Hematopoietic multipotent progenitor cell treated with erythropoietin and hydrocortisone succinate and interleukin-3 and kit ligand, for 17 days (in vitro differentiated cells): ENCODE measurements at regions not wholly inside any gene's neighbourhood (a gene's known extent, or its start where the extent isn't known, plus 50 kb on each side); places are given as distances from the start of the nearest gene placed in this dataset.

ENCODE experiments used
- DNase-seq: peaks from one replicate; pipeline ENCODE4 v3.0.0-alpha.2; 2015; ENCODE audit warnings: low spot score

DNA sequence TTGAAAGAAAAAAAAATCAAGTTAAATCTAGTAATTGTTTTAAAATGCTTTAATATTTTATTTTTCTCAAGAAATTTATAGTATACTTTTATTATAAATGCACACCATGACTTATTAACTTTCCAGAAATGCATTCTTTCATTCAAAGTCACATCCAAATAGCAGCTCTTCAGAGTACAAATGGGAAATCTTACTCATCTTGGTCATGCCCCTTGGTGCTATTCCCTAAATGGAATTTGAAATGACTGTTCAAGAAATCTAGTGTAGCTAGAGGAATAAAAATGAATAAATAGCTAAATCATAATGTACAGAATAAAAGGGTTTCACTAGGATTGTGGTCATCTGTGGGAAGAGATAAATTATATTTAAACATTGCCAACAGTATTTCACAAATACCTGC lies 1139.7 kb downstream of the PCDH18 start:
- DNase-seq = no peak

DNA sequence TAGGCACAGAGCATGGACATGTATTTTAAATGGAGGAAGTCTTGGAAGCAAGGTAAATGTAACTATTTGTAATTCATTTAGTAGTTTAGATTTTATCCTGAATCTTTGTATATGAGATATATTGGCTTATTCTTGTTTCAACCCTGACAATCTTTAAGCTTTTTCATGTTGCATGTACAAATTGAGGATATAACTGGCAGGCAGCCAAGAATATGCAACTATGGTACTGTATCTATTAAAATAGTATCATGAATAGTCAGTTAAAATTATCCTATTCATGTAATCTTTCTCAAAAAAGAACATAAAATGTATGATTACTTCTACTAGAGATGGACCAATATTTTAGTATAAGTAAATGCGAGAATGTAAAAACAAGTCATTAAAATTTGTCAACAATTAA lies 1141.5 kb downstream of the PCDH18 start:
- DNase-seq = no peak

DNA sequence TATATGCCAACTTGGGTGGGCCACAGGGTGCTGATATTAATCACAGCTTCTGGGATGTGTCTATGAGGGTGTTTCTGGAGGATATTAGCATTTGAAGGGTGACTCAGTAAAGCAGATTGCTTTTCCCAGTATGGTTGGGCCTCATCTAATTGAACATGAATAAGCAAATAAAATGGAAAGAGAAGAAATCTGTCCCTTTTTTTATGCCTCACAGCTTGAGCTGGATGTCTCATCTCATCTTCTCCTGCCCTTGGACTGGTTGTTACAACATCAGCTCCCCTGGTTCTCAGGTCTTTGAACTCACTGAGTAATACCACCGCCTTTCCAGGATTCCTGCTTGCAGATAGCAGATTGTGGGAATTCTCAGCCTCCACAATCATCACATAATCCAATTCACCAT lies 1149.2 kb downstream of the PCDH18 start:
- DNase-seq = no peak

DNA sequence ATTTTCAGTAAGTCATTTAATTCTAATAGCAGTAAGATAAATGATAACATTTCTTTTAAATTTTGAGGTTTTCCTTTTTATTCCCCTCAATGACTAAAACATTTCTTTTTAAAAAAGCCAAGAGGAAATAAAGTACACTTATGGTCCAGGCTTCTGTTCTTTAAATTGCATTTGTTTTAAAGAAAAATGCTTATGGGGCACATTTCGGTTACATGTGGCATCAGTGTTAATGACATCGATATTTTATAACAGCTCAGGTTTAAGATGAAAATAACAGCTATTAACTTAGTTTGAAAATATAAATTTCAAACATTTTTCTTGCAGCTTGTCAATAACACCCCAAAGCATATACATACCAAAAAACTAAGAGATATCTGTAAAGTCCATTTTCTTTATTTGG lies 1161.1 kb downstream of the PCDH18 start:
- no peak for DNase-seq

DNA sequence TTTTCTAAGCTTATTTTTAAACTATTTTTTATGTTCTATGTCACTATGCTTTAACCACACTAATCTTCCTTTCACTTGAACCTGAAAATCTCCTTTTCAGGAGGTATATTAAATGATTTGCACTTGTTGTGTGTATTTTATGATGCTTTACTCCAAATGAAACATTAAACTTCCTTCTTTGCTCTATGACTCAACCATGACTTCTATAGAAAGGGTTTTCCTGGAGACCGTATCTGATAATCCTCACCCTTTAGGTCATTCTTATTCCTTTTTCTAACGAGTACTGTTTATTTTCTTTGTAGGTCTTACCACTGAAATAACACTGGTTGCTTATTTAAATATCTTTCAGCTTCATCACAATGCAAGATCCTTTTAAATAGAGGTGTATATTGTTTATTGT lies 1163.2 kb downstream of the PCDH18 start:
- no peak for DNase-seq

DNA sequence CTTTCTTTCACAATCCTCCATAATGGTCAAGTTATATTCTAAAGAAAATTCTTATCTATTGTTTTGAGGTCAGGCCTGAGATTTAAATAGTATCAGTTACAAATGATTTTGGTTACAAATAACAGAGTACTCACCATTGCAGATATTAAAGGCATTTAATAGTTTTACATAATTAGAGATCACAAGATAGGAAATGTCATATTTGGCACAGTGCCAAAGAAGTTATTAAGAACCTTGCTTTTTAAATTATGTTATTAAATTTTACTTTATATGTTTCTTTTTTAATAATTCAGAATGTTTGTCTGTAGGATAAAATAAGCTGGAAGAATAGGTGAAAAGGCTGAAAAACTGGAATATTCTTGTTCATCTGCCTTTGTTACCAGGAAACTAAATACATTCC lies 1174.7 kb downstream of the PCDH18 start:
- DNase-seq = no peak

DNA sequence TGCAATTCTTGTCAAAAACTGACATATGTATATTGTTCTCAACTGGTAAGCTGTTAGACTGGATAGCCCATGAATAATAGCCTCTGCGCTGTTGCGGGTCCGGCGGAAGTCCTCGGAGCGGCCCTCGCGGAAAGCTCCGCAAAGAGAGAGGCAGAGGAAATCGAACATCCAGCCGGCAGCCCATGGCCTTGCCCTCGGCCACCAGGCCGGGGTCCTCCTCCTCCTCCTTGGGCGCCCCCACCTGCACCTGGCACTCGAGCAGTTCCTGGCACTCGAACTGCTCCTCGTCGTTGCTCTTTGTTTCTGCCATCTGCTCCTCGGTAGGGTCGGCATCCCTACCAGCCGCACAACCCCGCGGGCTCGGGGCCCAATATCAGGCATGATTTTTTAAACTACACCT lies 1176.3 kb downstream of the PCDH18 start:
- DNase-seq = no peak

DNA sequence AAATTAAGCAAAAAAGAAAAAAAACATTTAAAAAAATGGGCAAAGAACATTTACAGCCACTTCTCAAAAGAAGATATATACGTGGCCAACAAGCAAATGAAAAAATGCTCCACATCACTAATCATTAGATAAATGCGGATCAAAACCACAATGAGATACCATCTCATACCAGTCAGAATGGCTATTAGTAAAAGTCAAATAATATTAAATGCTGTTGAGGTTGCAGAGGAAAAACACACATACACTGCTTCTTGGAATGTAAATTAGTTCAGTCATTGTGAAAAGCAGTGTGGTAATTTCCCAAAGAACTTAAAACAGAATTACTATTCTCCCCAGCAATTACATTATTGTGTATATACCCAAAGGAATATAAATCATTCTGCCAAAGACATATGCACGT lies 1189.0 kb downstream of the PCDH18 start:
- no peak for DNase-seq

DNA sequence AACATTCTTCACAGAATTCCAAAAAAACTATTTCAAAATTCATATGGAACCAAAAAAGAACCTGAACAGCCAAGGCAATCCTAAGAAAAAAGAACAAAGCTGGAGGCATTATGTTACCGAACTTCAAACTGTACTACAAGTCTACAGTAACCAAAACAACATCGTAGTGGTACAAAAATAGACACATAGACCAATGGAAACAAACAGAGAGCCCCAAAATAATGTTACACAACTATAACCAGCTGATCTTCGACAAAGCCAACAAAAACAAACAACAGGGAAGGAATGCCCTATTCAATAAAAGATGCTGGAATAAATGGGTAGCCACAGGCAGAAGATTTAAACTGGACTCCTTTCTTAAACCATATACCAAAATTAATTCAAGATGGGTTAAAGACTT lies 1189.6 kb downstream of the PCDH18 start:
- no peak for DNase-seq

DNA sequence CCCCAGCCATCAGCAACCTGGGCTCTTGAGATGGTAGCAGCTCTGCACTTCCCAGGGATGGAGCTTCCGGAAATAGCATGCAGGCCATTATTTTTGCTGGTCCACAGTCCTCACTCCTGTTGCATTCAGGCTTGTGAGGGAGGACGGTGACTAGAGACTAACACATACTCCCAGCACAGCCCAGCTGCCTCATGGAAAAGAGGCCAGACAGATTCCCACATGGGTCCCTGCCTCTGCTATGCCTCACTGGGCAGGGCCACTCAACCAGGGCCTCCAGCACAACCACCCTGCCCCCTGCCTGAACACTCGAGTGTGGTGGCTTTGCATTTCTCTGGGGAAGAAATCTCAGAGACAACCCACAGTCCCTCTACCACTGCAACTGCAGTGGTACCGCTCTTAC lies 1195.1 kb downstream of the PCDH18 start:
- DNase-seq = no peak

DNA sequence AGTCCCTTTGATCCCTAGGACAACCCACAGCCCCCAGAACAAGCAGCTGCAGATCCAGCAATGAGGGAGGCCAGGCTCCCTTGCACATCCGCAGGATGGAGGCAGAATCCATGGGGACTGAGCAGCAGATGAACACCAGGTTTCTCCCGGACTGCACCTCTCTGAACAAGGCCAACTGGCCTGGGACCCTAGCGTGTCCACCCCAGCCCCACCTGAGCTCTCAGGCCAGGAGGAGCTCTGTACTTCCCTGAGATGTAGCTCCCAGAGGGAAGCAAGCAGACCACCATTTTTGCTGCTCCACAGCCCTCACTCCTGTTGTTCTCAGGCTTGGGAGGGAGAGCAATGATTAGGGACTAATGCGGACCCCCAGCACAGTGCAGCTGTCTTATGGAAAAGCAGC lies 1195.8 kb downstream of the PCDH18 start:
- DNase-seq = no peak

DNA sequence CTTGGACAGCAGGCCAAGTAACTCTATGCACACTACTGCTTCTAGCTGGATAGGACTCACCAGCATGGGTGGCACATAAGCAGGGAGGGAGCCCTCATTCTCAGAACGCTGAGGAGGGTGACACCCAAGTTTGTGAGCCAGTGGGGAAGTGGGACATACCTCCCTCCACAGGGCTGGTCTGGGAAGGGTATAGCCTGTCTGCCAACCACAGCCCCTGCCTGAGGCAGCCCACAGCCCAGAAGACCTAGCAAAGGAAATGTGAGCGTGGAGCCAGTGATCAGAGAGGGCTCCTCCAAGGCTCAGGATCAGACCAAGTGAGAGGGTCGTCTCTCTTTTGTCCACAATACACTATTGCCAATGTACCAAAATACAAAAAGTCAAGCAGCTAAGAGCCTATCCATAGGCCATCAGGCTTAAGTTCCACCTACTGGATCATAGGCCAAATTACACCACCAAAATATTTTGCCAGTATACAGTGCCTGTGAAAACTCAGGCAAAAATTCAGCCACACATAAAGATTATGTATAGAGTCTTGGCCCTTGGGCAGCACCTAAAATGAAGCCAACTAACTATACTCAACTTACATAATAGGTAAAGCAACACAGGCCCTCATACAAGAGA lies 1203.1 kb downstream of the PCDH18 start:
- DNase-seq = no peak

DNA sequence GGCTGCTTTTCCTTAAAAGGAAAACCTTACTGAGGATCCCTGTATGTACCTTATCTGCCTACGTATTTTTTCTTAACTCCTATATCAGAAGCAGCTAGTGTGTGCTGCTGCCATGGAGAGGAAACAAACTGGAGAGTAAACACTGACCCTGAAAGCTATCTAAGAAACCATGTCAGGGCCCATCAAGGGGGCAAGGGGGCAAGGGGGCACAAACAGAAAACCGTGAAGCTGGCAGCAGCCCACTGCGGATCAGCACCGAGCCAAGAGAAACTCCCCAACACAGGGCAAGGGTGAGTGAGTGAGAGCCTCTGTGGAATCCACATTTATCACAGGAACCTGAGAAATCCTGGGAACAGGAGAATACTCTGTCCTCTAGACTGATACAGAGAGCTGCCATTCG lies 1204.2 kb downstream of the PCDH18 start:
- no peak for DNase-seq

DNA sequence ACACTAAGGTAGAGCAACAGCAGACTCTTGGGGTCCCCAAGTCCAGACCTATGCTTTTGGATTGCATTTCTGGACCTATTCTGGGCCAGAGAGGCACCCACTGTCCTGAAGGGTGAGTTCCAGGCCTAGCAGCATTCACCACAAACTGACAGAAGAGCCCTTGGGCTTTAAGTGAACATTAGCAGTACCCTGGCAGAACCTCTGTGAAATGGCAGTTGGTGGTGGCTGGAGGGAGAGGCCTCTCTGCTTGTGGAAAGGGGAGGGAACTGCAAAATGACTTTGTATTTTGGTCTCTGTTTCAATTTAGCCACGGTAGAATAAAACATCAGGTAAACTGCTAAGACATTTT lies 1211.9 kb downstream of the PCDH18 start:
- no peak for DNase-seq

DNA sequence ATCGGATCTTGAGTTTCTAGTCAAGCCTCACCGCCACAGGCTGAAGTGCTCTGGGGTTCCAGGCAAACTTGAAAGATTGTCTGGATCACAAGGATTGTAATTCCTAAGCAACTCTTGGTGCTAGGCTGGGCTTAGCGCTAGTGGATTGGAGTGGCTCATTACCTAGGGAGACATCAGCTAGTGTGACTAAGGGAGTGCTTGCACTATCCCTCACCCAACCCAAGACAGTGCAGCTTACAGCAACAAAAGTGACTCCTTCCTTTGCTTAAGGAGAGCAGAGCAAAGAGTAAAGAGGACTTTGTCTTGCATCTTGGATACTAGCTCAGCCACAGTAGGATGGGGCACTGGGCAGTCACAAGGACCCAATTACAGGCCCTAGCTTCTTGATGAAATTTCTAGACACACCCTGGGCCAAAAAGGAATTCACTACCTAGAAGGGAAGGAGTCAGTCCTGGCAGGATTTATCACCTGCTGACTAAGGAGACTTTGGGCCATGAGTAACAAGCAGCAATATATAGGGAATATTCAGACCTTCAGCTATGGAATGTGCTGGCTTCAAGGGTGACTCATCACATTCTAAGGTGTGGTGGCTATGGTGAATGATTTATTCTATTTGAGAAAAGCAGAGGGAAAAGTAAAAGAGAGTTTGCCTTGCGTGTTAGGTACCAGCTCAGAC lies 1212.4 kb downstream of the PCDH18 start:
- DNase-seq = no peak

DNA sequence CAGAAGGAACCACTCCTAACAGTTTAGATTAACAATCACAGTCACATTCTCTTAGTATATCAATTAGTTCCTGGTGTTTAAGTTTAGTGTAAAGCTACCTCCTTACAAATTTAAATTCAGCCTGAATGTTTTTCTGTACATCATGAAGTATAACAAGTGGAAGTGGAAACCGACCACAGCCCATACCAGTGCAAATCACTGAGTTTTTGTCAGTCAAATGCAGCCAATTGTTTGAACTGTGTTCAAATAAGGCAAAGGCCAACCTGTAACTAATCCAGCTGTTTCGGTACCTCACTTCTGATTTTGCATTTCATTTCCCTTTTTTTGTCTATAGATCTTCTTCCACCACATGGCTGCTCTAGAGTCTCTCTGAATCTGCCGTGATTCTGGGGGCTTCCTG lies 1215.3 kb downstream of the PCDH18 start:
- no peak for DNase-seq

DNA sequence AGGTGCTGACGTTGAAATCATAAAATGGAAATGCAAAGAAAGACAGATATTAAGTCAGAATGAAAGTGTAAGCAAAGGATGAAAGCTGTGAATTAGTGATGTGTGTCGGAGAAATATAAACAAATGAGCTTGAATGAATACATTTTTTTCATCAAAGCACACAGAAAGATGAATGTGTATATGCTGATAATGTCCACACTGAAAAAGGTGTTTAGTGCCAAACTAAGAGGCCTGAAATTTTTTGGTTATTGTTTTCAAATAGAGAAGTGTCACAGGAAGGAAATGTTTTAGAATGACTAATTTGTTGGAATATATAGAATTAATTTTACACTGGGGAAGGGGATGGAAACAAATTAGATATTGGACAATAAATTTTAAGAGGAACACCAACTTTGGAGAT lies 1217.6 kb downstream of the PCDH18 start:
- no peak for DNase-seq

DNA sequence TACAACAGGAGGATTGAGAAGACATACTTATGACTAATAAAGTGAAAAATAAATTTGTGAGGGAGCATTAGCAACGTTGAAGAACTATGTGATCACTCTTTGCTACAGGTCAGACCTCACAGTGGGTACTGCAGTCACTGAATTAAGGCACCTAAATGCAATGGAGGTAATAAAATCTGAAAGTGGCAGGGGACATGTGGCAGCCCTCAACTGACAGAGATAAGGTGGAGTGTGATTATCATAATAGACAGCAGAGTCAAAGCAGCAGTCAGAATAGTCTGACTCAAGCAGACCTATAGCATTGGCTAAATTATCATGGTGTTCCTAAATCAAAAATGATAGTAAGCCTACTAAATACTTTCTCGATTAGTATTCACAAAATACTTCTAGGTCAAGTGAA lies 1220.5 kb downstream of the PCDH18 start:
- DNase-seq = no peak

DNA sequence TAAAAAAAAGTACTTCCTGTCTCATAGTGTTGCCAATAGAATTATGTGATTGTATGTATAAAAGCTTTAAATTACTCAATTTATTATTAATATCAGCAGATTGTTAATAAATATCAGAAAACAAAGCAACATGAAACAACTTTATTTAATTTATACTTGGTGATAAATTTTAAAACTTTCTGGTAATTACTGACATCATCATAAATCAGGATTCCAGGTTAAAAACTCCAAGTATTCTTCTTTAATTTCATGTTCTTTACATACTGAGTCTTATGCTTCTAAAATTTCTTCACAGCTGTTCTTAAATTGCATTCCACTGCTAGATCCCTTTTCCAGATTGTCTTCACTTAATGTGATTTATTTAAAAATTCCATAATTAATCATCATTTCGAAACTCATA lies 1224.5 kb downstream of the PCDH18 start:
- DNase-seq = no peak

DNA sequence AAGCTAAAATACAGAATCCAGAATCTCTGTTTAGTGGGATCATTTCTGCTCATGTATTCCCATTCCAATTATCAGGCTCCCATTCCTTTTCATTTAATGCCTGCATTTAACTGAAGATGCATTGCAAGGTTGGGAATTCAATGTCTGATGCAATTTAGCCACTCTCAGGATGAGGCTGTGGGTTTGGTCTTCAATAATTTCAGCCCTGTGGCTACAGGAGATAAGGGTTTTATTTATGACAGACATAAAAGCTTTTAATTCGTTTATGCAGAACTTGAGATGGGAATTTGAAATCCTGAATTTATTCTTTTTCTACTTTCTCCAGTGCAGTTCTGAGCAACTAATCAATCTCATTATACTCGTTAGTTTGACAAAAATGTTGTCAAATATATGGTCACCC lies 1225.9 kb downstream of the PCDH18 start:
- DNase-seq = no peak

DNA sequence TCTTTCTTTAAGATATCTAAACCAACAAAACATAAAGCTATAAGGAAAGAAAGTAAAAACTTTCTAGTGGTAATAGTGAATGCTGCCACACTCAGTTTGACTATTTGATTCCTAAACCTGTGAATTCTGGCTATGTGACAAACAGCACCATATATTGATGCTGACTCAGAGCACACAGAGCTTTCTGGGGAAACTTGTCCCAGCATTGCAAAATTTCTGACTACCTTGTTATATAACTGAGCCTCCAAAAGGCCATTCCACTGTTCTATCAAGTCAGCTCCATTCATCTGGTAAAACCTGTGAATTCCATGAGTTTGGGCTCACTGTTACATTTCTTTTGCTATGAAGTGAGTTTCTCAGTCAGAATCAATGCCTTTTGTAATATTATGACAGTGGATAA lies 1229.7 kb downstream of the PCDH18 start:
- DNase-seq = no peak

DNA sequence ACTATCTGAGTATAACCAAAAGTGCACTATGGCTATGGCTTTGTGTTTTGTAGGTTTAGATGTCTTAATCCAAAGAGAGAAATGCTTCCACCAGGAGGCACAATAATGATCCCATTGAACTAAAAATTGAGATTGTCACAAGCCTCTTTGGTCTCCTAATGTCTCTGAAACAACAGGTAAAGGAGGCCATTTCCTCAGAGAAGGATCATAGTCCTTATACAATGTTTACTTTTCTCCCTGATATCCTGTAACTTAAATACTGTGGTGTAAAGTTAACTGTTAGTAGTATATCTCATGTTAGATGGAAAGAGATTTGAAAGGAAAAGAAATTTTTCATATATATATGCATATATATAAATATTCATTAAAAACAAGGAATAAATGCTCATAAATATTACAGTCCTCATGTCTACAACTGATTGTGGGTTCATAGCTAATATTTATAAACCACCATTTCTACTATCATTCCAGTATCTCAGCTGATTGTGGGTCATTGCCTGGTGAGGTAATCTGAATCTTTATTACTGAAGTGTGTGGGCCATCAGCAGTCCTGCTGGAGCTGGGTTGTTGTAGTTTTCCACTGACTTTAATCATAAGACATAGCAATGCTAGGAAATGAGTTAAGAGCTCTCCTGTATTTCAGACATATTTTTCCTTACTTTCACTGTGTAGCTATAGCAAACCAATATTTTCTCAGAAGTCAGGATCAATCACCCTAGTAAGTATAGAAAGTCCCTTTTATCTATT lies 1230.4 kb downstream of the PCDH18 start:
- DNase-seq = no peak

DNA sequence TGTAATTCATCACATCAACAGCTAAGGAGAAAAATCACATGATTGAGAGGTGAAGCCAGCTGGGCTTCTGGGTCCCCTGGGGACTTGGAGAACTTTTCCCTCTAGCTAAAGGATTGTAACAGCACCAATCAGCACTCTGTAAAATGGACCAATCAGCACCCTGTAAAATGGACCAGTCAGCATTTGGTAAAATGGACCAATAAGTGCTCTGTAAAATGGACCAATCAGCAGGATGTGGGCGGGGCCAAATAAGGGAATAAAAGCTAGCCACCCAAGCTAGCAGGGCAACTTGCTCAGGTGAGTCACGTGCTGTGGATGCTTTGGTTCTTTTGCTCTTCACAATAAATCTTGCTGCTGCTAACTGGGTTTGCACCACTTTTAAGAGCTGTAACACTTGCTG lies 1248.3 kb downstream of the PCDH18 start:
- DNase-seq = no peak

DNA sequence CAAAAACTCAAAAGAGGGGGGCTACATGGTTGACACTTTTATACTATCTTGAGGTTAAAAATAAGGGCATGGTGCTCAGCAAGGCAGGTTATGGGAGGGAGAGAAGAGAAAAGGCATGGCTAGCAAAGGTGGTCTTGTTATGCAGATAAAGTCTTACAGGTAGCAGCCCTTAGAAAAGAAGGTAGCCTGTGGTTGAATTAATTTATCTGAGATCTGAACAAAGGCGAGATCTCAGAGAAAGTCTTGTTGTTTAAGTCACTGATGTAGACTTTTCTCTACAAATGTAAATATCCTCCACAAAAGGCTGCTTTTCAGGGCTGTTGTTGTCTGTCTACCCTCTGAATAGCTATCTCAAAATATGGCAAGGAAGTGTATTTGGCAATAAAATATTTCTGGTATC lies 1250.4 kb downstream of the PCDH18 start:
- no peak for DNase-seq
